Activated CD4-positive, CD25-positive, alpha-beta regulatory T cell (primary cell): ENCODE measurements at regions not wholly inside any gene's neighbourhood (a gene's known extent, or its start where the extent isn't known, plus 50 kb on each side); places are given as distances from the start of the nearest gene placed in this dataset.

Experiments
- DNase-seq, 4 experiments: peaks; one replicate each; lab custom pipeline; 2025; lab: John Stamatoyannopoulos, UW

- DNase-seq, result no peak
These were observed 133.0 kb downstream of the C11orf87 start for GRCh38 chr11:109554951-109555350.

GRCh38 chr11:109564241-109564640 lies 142.3 kb downstream of the C11orf87 start:
- DNase-seq, result no peak

- no peak for DNase-seq
These were observed 160.5 kb downstream of the C11orf87 start for GRCh38 chr11:109582470-109582869.

GRCh38 chr11:109584001-109584972 lies 162.3 kb downstream of the C11orf87 start:
- no peak for DNase-seq

GRCh38 chr11:109586789-109587188 lies 164.8 kb downstream of the C11orf87 start:
- no peak for DNase-seq

- no peak for DNase-seq
These were observed 168.8 kb downstream of the C11orf87 start for GRCh38 chr11:109590782-109591181.

- no peak for DNase-seq
These were observed 175.3 kb downstream of the C11orf87 start for GRCh38 chr11:109597336-109597735.

GRCh38 chr11:109604481-109605400 lies 182.8 kb downstream of the C11orf87 start:
- no peak for DNase-seq

- no peak for DNase-seq
These were observed 184.3 kb downstream of the C11orf87 start for GRCh38 chr11:109606256-109606655.

- no peak for DNase-seq
These were observed 187.6 kb downstream of the C11orf87 start for GRCh38 chr11:109609454-109610185.

- no peak for DNase-seq
These were observed 190.5 kb downstream of the C11orf87 start for GRCh38 chr11:109612496-109612895.

- no peak for DNase-seq
These were observed 197.5 kb downstream of the C11orf87 start for GRCh38 chr11:109619498-109619897.

GRCh38 chr11:109629734-109630133 lies 207.7 kb downstream of the C11orf87 start:
- no peak for DNase-seq

GRCh38 chr11:109641549-109641948 lies 219.6 kb downstream of the C11orf87 start:
- DNase-seq, result no peak

GRCh38 chr11:109644152-109644551 lies 222.2 kb downstream of the C11orf87 start:
- DNase-seq, result no peak

GRCh38 chr11:109648804-109649203 lies 226.8 kb downstream of the C11orf87 start:
- DNase-seq, result no peak

GRCh38 chr11:109654091-109654490 lies 232.1 kb downstream of the C11orf87 start:
- no peak for DNase-seq

GRCh38 chr11:109658190-109658589 lies 236.2 kb downstream of the C11orf87 start:
- DNase-seq, result no peak

- no peak for DNase-seq
These were observed 245.7 kb downstream of the C11orf87 start for GRCh38 chr11:109667719-109668118.

- DNase-seq, result no peak
These were observed 247.1 kb downstream of the C11orf87 start for GRCh38 chr11:109668973-109669634.

GRCh38 chr11:109677231-109677630 lies 255.2 kb downstream of the C11orf87 start:
- DNase-seq, result no peak
